DMS79 treated with DMSO at 0.1 percent for 48 hours (cell line): ENCODE measurements at regions not wholly inside any gene's neighbourhood (a gene's known extent, or its start where the extent isn't known, plus 50 kb on each side); places are given as distances from the start of the nearest gene placed in this dataset.
"Not testable (repeated sequence)": the region's sequence is repeated elsewhere in the genome, so short reads cannot be mapped to it uniquely, and the experiment has no call there.

Experiments
- DNase-seq: peaks from one replicate; lab custom pipeline; 2025; lab: John Stamatoyannopoulos, UW

- no peak for DNase-seq
Observed at GRCh38 chr16:85276258-85276657, 164.0 kb upstream of the CIBAR2 start.

DNA sequence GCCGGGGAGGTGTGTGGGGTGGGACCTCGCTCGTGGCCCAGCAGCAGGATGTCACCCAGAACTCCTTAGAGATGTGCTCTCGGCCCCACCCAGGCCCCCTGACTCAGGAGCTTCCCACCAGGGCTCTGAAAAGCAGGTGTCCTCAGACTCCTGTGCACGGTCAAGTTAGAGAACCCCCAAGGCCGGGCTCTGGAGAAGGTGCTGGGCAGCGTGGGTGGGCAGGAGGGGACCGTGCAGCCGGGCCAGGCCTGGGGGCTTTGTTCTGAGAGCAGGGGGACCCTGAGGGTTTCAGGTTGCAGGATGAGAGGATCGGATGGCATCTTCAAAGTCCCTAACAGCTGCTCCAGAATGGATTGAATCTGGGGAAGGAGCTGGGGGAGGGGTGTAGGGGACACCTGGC, 164.4 kb upstream of the CIBAR2 start:
- no peak for DNase-seq

DNA sequence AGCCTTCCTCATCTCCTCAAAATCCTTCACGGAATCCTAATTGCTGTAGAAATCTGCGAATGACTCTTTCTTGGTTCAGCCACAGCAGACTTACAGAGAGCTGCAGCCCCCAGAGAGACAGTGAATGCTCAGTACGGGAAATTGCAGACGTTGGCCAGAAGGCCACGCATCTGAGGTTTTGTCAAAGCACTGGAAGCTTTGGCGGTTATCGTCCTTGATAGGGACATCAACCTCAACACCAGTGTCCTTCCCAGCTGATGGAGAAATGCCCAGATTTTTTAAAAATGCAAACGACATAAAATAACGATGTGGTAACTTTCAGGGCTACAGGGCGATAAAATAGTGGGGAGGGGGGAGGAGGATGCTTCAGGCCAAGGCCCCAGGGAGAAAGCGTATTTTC, 166.6 kb upstream of the CIBAR2 start:
- DNase-seq, result no peak

DNA sequence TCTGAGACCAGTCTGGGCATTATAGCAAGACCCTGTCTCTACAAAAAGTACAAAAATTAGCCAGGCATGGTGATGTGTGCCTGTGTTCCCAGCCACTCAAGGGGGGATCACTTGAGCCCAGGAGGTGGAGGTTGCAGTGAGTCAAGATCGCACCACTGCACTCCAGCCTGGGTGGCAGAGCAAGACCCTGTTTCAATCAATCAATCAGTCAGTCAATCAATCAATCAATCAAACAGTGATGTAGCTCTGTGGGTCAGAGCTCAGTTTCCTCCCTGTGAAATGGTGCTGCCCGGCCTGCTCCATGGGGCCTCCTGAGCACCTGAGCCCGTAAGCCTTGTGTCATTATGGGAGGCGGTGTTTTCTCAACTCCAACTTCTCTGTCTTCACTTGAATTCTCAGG, 167.1 kb upstream of the CIBAR2 start:
- no peak for DNase-seq

DNA sequence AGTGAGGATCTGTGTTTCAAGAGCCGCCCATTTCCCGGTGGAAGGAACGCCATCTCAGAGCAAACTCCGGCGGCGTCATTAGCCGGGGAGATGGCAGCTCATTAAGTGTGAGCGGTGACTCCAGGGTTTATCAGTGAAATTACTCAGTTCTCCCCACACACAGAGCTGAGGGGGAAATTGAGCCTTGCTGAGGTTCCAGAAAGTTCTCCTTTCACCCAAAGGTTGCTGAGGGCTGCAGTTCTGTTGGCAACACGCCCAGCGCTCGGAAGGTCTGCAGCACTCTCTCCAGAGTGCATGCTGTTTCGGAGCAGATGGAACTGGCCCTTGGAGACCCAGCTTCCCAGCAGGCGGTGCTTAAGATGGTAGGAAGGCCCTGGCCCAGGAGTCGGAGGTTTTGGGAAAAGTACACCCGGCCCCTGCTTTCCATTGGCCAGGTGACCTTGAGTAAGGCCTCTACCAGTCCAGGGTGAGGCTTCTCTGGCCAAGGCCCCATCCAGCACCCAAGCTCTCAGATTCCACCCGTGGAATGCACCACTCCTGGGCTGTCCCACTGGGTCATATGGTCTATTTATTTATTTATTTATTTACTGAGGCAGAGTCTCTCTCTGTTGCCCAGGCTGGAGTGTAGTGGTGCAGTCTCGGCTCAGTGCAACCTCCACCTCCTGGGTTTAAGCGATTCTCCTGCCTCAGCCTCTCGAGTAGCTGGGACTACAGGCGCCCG, 167.7 kb upstream of the CIBAR2 start:
- peak; percentile 48 for DNase-seq

DNA sequence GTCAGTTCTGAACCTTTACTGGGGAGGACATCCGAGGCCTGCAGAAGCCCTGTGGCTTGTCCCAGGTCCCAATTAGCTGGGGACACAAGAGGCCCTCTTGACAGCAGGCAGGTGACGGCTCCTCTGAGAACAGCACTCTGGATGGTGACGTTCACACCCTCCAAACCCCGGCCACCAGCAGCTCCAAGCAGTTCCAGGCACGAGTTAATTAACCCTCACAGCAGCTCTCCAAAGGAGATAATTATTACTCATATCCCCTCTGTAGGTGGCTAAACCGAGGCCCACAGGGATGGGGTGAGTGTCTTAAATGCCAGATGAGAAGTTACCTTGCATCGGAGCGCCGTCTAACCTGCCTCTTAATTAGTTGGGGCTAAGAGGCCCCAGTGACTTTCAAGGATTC, 168.9 kb upstream of the CIBAR2 start:
- no peak for DNase-seq

DNA sequence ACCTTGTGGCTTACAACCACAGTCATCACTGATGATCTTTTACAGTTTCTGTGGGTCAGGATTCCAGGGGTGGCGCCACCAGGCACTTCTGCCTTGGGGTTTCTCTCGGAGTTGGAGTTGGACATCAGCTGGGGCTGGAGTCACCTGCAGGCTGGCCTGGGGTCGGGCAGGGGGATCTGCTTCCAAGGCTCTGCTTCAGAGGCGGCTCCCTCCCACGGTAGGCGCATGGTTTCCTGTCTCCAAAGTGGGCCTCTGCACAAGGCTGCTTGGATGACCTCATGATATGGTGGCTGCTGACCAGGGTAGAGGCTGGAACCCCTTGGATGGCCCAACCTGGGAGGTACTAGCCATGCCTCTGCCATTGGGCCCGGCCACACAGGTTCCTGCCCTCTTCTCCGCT, 170.6 kb upstream of the CIBAR2 start:
- no peak for DNase-seq

DNA sequence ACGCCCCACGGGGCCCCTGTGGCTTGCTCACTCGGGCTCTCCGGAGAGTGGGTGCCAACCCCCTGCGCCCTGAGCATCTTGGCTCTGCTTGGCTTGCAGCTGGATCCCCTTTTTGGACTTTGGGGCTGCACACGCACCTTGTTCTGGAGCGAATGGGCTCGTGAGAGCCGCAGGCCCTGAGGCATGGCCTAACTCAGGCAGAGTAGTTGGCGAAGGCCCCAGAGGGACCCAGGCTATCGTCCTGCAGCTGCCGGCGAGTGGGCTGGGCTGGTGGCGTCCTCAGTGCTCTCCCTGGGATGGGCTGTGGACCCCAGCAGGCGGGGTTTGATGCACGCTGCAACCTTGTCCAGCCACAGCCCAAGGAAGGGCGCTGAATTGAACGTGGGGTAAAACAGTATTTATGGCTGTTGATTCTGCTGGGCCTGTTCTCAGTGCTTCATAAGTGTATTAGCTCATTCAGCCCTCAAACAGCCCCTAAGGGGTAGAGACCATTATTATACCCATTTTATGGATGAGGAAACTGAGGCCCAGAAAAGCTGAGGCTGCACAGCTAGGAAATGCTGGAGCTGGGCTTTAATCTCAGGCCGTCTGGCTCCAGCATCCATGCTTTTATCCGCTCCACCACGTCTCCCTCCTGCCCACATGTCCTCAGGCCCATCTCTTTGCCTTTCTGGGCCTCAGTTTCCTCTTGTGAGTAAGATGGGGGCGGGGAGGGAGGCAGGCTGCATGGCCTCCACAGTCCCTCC, 171.2 kb upstream of the CIBAR2 start:
- no peak for DNase-seq

- DNase-seq, result no peak
Observed at GRCh38 chr16:85284141-85284817, 172.0 kb upstream of the CIBAR2 start.

- no peak for DNase-seq
Observed at GRCh38 chr16:85285681-85286065, 173.4 kb upstream of the CIBAR2 start.

GRCh38 chr16:85286066-85286831, 174.0 kb upstream of the CIBAR2 start:
- DNase-seq, result no peak

DNA sequence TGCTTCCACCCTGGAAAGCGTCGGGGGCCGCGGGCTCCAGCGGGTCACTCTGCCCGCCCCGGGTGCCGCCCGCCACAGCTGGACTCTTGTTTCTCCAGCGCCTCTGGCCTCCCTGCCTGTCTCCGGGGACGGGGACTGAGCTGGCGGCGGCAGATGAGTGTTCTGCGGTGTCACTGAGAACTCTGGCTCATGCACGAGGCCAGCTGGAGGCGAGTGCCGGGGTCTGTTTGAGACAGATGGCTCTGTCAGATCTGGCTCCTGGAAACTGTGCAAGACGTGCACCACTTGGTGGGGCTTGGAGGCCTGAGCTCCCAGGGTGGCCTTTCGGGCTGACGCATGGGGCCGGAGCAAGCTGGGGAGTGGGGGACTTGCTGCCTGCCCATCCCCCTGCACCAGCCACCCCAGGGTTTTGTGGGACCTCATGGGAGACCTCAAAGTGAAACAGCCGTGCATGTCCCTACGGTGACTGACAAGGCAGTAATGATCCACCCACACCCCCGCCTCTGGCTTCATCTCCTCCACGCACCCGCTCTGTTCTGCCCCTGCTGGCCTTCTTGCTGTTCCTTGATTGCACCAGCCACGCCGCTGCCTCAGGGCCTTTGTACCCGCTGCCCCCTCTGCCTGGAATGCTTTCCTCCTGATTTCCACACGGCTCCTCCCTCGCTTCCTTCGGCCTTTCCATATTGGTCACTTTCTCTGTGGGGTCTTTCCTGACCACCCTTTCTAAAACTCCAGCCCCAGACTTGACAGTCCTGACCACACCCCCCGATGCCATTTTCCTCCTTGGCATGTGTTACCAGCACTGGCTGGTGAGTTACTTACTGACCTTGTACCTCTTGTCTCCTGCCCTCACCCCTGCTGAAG, 174.9 kb upstream of the CIBAR2 start:
- DNase-seq, result no peak

DNA sequence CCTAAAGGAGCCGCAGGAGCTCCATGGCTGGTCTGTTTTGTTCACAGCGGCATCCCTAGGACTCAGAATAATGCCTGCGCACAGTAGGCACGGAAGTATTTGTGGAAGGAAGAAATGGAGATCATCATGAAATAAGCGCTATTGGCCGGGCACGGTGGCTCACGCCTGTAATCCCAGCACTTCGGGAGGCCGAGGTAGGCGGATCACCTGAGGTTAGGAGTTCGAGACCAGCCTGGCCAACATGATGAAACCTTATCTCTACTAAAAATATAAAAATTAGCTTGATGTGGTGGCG, 175.5 kb upstream of the CIBAR2 start:
- DNase-seq, result not testable (repeated sequence)

- no peak for DNase-seq
Observed at GRCh38 chr16:85288341-85288868, 176.1 kb upstream of the CIBAR2 start.

- no peak for DNase-seq
Observed at GRCh38 chr16:85288869-85289660, 176.8 kb upstream of the CIBAR2 start.

GRCh38 chr16:85289760-85290625, 177.7 kb upstream of the CIBAR2 start:
- no peak for DNase-seq

GRCh38 chr16:85290626-85291301, 178.5 kb upstream of the CIBAR2 start:
- no peak for DNase-seq

DNA sequence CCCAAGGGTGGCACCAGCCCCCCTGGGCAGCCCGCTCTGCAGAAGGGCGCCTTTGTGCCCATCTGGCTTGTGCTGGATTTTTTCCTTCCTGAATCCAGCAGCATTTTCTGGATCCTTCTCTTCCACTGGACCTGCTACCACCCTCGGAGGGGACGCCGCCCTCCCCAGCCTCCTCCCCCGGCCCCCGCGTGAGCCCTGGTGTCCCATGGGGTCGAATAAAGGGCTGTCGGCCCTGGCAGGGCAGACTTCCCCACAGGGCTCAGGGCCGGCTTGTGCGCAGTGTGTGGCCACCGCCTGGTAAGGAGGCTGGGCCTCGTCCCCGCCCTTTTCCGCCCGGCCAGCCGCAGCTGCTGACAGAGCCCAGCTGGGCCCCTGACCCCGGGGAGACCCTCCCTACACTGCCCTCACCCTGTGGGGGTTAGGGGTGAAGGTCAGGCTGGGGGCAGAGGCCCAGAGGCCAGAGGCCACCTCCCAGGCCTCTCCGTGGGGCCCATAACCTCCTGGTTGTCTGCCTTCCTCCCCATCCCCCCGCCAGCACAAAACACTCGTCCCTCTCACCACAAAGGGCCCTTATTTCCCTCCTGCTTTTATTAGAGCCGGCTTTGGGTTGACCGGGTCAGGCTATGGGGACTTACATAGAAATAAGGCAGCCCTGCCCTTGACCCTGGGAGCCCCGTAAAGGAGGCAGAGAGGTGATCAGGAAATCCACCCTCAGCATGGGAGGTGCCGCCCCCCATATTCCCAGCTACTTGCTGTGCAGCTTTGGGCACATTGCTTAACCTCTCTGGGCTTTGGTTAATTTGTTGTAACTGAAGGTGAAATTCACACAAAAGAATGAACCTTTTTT, 179.3 kb upstream of the CIBAR2 start:
- DNase-seq, result no peak
